ENCODE measurements at regions not wholly inside any gene's neighbourhood (a gene's known extent, or its start where the extent isn't known, plus 50 kb on each side); places are given as distances from the start of the nearest gene placed in this dataset.

- TF ChIP-seq CTCF (IDR thresholded peaks at IDR 0.05; ENCODE audit: low read depth, low read length), result no peak
- POLR2A ChIA-PET, result no interaction called here
- DNase-seq (ENCODE audit: low read depth, low spot score), result no peak
- H3K9me3 ChIP-seq (ENCODE audit: control insufficient read depth, insufficient read depth, low read length), result peaks cover 15% of the 10 kb centered on the region
- H3K27me3 ChIP-seq (ENCODE audit: control insufficient read depth, insufficient read depth, low read length), result no peaks in the 10 kb centered on the region
- no peak overlapping the region for H3K4me3 ChIP-seq (ENCODE audit: low read depth, low read length)
- CTCF ChIA-PET, result no interaction called here
- no peak overlapping the region for H3K27ac ChIP-seq (ENCODE audit: low read depth, low read length)
Measured at GRCh38 chr4:171668403-171668802, 144.8 kb upstream of the GALNTL6 start.

GRCh38 chr4:171667906-171668305 lies 145.3 kb upstream of the GALNTL6 start:
- CTCF ChIA-PET, result no interaction called here
- H3K27ac ChIP-seq (ENCODE audit: low read depth, low read length), result no peak overlapping the region
- no peaks in the 10 kb centered on the region for H3K27me3 ChIP-seq (ENCODE audit: control insufficient read depth, insufficient read depth, low read length)
- peaks cover 12% of the 10 kb centered on the region for H3K9me3 ChIP-seq (ENCODE audit: control insufficient read depth, insufficient read depth, low read length)
- no peak overlapping the region for H3K4me3 ChIP-seq (ENCODE audit: low read depth, low read length)
- TF ChIP-seq CTCF (IDR thresholded peaks at IDR 0.05; ENCODE audit: low read depth, low read length), result no peak
- DNase-seq (ENCODE audit: low read depth, low spot score), result no peak
- POLR2A ChIA-PET, result no interaction called here

GRCh38 chr4:171651071-171651470 lies 162.1 kb upstream of the GALNTL6 start:
- no peaks in the 10 kb centered on the region for H3K27me3 ChIP-seq (ENCODE audit: control insufficient read depth, insufficient read depth, low read length)
- ChIA-PET CTCF (no interaction called here), POLR2A (no interaction called here)
- TF ChIP-seq CTCF (IDR thresholded peaks at IDR 0.05; ENCODE audit: low read depth, low read length), result no peak
- H3K9me3 ChIP-seq (ENCODE audit: control insufficient read depth, insufficient read depth, low read length), result peaks cover 21% of the 10 kb centered on the region
- no peak for DNase-seq (ENCODE audit: low read depth, low spot score)
- H3K4me3 ChIP-seq (ENCODE audit: low read depth, low read length), result no peak overlapping the region
- H3K27ac ChIP-seq (ENCODE audit: low read depth, low read length), result no peak overlapping the region

GRCh38 chr4:171650543-171650942 lies 162.7 kb upstream of the GALNTL6 start:
- DNase-seq (ENCODE audit: low read depth, low spot score), result no peak
- TF ChIP-seq CTCF (IDR thresholded peaks at IDR 0.05; ENCODE audit: low read depth, low read length), result no peak
- CTCF ChIA-PET, result no interaction called here
- Histone ChIP-seq H3K27me3 (ENCODE audit: control insufficient read depth, insufficient read depth, low read length) (no peaks in the 10 kb centered on the region), H3K9me3 (ENCODE audit: control insufficient read depth, insufficient read depth, low read length) (peaks cover 24% of the 10 kb centered on the region), H3K27ac (ENCODE audit: low read depth, low read length) (no peak overlapping the region), H3K4me3 (ENCODE audit: low read depth, low read length) (no peak overlapping the region)
- POLR2A ChIA-PET, result no interaction called here

- Histone ChIP-seq H3K4me3 (ENCODE audit: low read depth, low read length) (no peak overlapping the region), H3K27me3 (ENCODE audit: control insufficient read depth, insufficient read depth, low read length) (no peaks in the 10 kb centered on the region), H3K9me3 (ENCODE audit: control insufficient read depth, insufficient read depth, low read length) (peaks cover 28% of the 10 kb centered on the region), H3K27ac (ENCODE audit: low read depth, low read length) (no peak overlapping the region)
- no peak for DNase-seq (ENCODE audit: low read depth, low spot score)
- POLR2A ChIA-PET, result no interaction called here
- CTCF ChIA-PET, result no interaction called here
- no peak for TF ChIP-seq CTCF (IDR thresholded peaks at IDR 0.05; ENCODE audit: low read depth, low read length)
Measured at GRCh38 chr4:171648926-171649325, 164.3 kb upstream of the GALNTL6 start.
